Upper lobe of left lung (tissue), 4 donors: ENCODE measurements at regions not wholly inside any gene's neighbourhood (a gene's known extent, or its start where the extent isn't known, plus 50 kb on each side); places are given as distances from the start of the nearest gene placed in this dataset.

ENCODE experiments used
- POLR2AphosphoS5 ChIP-seq, 2 donors: sonication (generic); formaldehyde crosslinking; IDR thresholded peaks; one replicate each; pipeline ENCODE4 v1.5.1; 2017; ENCODE audit warnings: antibody characterized with exemption in 2 of 2
- TF ChIP-seq, protein P1 (sequence below), 6 experiments: fragments of 450-650 bp in 4 of 6; fragments of 200-600 bp in 2 of 6; sonication (generic) in 2 of 6; IDR thresholded peaks; one replicate each; pipeline ENCODE4 v1.5.1; 2016 to 2019; ENCODE audit warnings: antibody characterized with exemption in 6 of 6

DNA sequence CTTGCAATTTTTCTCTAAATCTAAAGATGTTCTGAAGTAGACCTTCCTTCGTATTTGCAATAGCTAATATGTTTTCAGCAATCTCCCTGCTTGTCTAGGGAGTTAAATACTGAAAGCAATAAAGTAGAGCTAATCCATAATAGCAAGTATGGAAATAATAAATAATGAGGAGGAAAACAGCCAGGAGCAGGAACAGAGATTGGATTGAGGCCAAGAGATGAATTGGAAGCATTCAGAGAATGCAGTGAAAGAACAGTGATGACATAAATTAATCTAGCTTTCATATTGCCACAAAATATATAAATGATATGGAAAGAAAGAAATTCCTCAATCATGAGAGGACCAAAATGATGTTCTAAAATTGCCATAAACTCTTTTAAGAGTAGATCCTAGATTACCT lies 679.7 kb downstream of the METTL4 start:
- no peak for TF ChIP-seq POLR2AphosphoS5 (IDR thresholded peaks at IDR 0.05)
- TF ChIP-seq, protein P1, sequence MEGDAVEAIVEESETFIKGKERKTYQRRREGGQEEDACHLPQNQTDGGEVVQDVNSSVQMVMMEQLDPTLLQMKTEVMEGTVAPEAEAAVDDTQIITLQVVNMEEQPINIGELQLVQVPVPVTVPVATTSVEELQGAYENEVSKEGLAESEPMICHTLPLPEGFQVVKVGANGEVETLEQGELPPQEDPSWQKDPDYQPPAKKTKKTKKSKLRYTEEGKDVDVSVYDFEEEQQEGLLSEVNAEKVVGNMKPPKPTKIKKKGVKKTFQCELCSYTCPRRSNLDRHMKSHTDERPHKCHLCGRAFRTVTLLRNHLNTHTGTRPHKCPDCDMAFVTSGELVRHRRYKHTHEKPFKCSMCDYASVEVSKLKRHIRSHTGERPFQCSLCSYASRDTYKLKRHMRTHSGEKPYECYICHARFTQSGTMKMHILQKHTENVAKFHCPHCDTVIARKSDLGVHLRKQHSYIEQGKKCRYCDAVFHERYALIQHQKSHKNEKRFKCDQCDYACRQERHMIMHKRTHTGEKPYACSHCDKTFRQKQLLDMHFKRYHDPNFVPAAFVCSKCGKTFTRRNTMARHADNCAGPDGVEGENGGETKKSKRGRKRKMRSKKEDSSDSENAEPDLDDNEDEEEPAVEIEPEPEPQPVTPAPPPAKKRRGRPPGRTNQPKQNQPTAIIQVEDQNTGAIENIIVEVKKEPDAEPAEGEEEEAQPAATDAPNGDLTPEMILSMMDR (IDR thresholded peaks at IDR 0.05): no peak
